ENCODE measurements at regions not wholly inside any gene's neighbourhood (a gene's known extent, or its start where the extent isn't known, plus 50 kb on each side); places are given as distances from the start of the nearest gene placed in this dataset.

DNA sequence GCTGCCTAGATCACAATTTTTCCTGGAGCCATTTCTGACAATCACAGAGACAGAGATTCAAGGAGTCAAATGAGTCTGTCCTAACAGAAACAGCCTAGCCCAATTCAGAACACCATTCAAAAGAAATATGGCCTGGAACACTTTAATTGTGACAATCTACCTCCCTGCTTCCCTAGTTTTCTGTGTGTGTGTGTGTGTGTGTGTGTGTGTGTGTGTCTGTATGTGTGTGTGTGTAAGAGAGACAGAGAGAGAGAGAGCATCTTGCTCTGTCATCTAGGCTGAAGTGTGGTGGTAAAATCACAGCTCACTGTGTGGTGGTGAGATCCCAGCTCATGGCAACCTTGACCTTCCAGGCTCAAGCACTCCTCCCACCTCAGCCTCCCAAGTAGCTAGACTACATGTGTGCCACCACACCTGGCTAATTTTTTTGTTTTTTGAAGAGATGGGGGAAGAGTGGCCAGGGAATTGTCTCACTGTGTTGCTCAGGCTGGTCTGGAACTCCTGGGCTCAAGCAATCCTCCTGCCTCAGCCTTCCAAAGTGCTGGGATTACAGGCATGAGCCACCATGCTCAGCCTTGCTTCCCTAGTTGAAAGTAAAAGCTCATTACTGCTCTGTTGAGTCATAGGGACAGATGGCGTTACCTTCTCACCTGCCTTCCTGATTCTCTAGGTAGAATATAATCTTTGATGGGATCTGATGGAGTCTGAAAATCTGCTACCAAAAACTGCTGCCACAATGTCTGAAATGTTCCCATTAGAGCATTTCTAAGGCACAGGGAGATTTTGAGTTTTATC, 89.6 kb upstream of the BEND6 start:
- DNase-seq (ENCODE audit: low read depth in 2 of 3, low spot score in 2 of 3): no peak

DNA sequence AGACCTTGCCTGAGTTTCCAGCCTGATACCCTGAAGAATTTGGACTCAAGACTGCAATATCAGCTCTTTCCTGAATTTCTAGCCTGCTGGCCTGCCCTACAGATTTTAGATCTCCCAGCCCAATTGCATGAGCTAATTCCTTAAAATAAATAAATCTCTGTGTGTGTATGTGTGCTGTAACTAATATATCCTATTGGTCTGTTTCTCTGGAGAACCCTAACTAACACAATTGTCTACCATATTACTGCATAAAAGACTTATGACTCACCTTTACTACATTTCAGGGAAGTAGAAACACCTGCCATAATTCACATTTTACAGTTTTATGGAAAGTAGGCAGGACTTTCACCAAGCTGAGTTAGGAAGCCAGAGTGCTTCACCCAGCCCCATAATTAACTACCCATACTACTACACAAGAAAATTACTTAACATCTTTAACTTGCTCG, 90.7 kb upstream of the BEND6 start:
- DNase-seq (ENCODE audit: low read depth in 2 of 3, low spot score in 2 of 3): no peak

DNA sequence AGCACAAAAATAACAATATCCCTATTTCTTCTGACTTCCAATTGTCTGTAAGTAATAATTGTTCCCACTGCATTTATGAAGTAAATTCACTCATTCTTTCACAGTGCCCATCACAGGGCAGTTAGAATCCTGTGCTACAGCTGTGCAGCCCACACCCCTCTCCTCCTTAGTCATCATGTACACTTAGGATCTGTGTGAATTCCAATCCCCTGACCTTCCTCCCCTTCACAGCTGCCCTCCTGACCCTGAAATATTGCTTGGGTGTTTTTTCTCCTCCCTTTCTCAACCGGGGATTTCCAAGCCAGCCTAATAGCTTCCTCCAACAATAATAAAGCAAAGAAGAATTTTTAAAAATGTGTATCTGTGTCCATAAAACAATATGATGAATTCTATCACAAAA, 91.5 kb upstream of the BEND6 start:
- DNase-seq (ENCODE audit: low read depth in 2 of 3, low spot score in 2 of 3): no peak

DNA sequence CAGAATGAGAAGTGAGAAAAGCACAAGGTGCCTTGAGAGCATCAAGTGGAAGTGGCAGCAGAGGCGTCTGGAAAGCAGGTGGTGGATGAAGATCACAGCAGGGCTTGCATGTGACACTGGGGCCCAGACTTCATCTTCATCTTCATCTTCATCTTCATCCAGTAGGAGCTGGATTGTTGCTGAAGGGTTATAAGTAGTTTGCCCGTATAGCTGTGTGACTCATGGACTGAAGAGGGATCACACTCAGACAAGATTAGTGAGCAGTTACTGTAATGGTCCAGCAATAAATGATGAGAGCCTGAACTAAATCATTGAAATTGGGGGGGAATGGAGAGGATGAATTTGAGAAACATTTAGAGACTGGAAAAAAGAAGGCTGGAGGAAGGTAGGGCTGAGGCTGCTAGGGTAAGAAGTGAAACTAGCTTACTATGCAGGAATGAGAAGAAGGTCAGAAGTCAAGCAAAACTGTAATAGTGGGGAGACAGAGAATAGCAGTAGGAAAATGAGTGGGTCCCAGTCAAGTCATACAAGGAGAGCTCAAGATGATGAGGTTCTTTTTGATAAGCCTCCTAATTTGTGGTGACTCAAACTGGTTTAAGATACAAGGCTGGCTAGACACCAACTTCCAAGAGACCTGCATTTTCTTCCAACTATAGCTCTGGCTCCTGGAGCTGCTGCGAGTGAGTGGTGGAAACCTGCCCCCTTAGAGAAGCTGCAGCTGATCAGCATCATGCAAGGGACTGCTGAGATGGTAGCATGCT, 92.3 kb upstream of the BEND6 start:
- no peak for DNase-seq (ENCODE audit: low read depth in 2 of 3, low spot score in 2 of 3)

DNA sequence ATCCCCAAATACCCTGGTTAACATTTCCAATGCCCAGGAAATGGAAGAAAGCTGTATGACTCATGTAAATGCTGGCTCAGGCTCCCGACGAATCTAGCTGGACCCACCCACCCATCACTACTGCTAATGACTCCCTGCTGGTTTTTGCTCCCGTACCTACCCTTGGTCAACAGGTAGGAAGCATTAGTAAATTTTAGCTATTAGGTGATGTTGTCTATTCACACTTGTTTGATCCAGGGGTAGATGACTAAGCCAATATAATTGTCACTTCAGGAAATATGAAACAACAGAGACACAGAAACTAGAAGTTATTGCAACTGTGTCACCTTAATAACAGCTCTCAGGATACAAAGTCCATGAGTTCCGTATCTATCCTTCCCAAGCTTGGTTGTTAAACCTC, 94.4 kb upstream of the BEND6 start:
- DNase-seq (ENCODE audit: low read depth in 2 of 3, low spot score in 2 of 3): no peak

DNA sequence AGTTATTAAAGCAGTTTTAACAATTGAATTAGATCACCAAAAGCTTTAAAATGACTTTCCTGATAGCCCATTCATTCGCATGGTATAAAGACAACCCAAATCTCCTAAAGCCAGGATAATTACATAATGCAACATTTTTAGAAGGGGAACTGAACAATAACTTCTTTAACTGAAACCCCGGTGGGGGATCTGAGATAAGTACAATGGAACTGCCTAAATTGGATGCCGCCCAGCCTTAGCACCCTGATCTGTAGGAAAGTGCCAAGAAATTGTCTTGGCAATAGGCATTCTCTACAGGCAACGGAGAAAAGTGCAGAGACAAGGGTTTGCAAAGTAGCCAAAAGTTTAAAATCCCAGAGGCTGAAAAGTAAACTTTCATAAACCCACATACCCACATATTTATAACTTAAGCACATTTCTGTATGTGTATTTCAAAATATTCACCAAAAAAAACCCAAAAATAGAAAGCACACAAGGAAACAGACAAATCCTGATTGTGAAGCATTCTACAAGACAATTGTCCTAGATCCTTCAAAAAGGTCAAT, 98.8 kb upstream of the BEND6 start:
- DNase-seq (ENCODE audit: low read depth in 2 of 3, low spot score in 2 of 3): peak in 1 of 3 donors; percentile 12

DNA sequence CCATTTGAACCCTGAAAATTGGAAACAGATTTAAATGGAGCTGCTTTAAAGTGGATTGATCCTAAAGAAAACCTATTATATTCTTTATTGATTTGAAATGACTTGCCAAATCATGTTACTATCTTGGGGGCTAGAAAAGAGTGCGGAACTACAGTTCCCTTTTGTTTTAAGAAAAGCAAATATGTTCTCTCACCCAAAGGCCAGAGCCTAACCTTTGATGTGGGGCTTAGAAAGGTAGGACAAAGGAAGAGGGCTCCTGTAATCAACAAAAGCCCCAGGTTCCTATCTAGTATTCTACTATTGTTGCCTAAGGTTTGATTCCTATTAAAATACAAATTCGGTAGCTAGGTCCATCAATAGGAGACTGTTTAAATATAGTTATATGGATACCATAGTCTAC, 100.8 kb upstream of the BEND6 start:
- no peak for DNase-seq (ENCODE audit: low read depth in 2 of 3, low spot score in 2 of 3)

DNA sequence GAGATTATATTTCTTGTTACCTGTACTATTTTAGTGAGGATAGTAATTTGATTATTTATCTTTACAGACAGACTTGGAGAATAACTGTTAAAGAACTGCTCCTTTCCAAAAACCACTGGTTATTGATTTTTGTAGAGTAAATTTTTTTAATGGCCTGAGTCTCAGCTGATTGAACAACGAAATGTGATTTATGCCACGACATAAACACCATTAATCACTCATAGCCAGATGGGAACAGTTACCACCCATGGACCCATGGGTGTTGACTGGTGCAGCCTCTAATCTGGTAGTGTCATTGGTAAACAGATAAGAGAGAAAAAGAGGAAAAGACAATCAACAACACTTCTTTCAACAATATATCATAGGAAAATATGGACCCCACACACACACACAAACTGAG, 101.4 kb upstream of the BEND6 start:
- DNase-seq (ENCODE audit: low read depth in 2 of 3, low spot score in 2 of 3): no peak

DNA sequence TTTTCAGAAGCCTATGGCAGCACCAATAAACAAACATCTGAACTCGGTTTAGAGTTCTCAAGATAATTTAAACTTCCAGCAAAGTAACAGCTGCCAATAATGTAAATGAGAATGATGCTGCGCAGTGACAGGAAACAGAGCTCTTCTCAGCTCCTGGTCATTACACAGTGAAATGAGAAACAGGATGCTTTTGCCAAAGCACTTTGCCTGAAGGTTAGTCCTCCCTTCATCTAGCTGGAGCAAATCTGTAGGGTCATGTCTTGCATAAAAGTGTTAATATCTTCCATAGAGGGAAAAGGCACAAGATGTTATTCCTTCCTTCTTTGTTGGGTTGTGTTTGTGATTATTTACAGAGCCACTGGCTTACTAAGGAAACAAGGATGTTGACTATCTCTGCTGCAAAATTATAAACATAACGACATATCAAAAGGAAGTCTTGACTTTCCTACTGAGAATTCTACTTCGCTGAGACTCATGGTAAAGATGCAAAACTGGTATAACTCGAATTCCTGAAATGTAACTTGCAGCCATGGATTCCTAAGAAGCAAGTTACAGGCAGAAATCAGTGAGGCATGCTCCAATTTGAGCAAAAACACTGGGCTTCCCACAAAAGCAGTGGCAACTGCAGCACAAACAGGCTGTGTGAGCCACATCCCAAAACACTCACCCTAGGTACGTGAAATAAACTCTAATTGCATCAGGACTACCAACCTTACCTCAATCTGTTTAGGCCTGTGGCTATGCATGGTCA, 102.5 kb upstream of the BEND6 start:
- DNase-seq (ENCODE audit: low read depth in 2 of 3, low spot score in 2 of 3): no peak

DNA sequence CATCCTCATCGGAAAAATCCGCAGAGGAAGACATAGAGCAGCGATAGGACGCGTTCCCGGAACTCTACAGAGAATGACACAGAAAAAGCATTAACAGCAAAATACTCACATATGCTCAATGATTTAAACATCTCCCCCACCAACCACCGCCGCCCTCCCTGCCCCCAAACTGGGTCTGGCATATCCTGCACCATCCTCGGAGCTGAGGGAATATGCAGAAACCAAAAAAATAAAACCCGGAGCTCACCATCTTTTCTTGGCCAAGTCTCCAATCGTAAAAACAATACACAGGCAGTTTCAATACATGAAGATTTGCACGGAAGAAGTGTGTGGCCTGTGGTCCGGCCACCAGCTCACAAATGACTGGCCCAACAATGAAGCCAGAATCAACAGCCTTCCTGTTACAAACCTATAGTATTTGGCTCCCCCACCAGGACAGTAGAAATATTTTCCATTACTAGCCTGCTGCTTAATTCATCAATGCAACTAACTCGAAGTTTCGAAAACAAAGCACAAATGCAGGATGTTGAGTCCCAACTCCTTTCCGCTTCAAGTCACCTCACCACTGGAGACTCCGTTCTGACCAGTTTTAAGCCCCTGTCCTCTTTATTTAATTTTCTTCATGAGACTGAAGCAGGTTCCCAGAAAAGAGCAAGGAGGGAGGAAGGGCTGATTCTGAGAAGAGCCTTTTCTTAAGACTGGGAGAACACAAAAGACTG, 103.2 kb upstream of the BEND6 start:
- peak in 2 of 3 donors; percentile 78 to 82 for DNase-seq (ENCODE audit: low read depth in 2 of 3, low spot score in 2 of 3)

DNA sequence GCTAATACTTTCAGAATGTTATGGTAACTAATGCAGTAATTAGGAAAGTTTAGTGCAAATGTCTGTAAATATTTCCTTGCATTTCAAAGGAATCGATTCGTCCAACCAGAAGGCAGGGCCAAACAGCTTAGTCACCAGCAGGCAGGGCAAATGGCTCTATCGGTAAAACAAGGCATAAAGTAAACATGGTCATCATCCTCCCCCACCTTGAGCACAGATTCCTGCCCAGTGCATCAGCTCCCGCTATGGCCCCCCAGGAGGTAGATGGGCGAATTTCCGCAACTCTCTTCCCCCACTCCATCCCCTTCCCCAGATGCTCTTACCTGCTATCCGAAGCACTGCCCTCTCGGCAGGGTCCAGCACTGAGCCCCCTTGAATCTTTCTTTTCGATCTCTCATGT, 103.8 kb upstream of the BEND6 start:
- DNase-seq (ENCODE audit: low read depth in 2 of 3, low spot score in 2 of 3): no peak

DNA sequence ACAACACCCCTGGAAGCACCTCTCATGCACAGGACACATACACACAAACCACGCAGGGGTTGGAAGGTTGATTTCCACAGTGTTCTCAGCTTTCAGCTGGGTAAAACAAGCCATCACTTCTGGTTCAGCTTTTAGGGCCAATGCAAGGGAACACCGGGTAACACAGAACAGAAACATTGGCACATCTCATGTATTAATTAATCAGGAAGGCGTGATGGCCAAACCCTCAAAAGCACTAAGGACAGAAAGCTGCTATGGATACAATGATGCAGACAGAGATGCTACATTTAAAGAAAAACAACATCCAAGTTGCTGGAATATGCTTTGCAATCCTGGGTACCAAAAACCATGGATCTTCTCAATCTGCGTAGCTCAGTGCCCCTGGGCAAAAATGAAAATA, 104.3 kb upstream of the BEND6 start:
- DNase-seq (ENCODE audit: low read depth in 2 of 3, low spot score in 2 of 3): no peak

DNA sequence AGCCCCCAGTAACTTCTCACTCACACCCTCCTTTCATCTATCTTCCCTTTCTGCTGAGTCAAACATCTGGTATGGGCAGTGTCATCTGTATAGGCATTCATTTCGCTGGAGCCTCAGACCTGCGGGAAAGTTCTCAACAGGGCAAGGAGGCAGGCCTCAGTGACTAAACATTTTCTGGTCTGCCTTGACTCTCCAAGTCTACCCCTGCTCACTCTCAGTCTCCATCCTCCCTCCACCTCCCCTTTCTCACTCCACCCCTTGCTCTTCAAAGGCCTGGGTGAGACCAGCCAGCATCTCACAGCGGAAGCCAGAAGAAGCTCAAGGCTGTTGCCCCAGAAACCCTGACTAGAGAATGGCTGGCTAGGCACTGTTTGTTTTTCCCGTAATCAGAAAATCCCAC, 105.0 kb upstream of the BEND6 start:
- DNase-seq (ENCODE audit: low read depth in 2 of 3, low spot score in 2 of 3): no peak

DNA sequence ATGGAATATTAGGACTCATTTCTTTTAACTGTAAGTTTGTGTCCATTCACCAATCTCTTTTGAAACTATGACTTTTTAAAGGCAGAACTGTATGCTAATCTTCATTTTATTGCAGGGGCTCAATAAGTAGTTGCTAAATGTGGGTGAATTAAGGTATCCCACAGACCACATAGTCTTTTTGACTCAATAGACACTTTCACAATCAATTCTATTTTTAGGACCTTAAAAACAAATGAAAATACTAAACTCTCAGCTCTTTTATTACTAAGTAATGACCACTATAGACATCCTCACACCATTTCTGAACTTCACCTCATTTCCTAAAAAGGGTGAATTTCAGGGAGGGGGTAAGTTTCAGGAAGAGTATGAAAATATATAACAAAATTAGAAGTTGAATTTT, 106.8 kb upstream of the BEND6 start:
- no peak for DNase-seq (ENCODE audit: low read depth in 2 of 3, low spot score in 2 of 3)

DNA sequence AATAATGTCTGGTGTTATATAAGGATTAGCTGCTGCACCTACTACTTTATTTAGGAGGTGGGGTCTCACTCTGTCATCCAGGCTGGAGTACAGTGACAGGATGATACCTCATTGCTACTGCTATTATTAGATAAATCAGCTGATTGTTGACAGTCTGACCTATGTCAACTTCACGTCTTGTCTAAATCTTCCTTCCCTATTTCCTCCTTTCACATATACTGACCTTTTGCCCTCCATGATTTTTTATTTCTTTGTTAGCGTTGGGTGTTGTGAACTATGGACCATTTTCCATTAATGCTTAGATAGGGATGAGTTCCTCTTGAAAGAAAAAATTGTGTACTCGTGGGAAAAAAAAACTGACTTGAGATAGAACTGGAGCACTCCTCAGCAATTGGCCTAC, 109.9 kb upstream of the BEND6 start:
- no peak for DNase-seq (ENCODE audit: low read depth in 2 of 3, low spot score in 2 of 3)

DNA sequence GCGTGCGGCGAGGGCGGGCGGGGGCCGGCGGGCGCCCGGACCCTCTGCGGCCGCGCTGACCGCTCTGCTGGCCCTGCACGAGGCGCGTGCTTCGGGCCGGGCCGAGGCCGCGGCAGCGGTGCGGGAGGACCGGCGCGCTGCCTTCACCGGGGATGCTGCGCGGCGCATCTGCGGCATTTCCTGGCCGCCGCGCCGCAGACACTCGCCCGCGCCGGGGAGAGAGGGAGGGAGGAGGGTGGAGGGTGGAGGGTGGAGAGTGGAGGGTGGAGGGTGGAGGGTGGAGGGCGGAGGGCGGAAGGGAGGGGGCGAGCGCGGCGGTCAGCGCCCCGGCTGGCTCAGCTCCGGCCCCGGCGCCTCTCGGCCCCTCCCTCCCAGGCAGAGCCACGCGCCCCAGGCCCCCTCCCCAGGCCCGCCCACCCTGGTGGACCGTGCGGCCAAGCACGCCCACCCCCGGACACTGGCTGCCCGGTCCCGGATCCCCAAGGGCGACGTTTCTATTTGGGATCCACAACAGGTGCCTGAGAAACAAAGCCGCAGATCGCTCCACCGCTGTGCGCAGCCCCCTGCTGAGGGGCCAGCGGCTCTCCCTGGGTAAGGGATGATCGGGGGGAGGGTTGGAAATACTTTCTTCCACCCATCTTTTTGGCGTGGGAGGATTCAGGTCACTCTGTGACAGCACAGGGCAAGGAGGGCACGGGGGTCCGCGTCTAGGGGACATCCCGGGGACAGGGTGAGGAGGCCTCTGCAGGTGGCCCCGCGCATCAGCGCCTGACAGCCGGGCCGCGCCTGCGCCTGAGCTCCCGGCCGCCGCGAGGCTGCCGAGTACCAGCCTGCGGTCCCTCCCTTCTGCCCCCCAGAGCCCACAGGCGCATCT, 111.2 kb upstream of the BEND6 start:
- peak; percentile 16 to 89 (median 89) for DNase-seq (ENCODE audit: low read depth in 2 of 3, low spot score in 2 of 3)

DNA sequence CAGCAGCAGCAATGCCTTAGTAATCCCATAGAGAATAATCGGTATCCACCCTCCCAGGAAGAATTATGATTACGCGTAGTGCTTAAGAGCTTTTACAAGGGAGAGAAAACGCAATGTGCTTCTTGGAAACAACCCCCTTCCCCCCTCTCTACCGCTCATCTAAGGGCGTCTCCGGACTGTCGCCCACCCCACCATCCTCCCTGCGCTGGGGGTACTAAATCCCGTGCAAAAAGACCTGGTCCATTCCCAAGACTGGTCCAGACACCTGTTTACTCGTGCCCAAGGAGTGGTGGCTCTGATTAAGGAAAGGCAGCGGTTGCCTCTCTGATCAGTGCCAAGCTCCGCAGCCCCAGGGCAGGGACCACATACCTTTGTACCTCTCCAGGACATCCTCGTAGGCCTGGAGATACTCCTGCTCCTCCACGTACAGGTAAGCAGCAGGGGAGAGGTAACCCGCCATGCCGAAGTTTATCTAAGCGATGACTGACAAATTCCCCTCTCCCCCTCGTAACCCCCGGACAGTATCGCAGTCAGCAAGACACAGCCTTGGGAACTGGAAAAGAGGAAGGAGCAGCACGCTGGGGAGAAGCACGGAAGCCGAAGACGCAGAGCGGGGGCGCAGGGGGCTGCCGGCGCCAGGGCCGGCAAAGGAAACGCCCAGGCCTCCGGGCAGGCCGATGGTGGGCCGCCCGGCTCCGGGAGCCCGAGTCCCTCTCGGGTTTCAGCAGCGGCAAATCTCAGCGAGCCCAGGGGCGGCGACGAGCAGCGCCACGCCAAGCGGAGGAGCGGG, 112.0 kb upstream of the BEND6 start:
- peak in 2 of 3 donors; percentile 61 to 62 for DNase-seq (ENCODE audit: low read depth in 2 of 3, low spot score in 2 of 3)

DNA sequence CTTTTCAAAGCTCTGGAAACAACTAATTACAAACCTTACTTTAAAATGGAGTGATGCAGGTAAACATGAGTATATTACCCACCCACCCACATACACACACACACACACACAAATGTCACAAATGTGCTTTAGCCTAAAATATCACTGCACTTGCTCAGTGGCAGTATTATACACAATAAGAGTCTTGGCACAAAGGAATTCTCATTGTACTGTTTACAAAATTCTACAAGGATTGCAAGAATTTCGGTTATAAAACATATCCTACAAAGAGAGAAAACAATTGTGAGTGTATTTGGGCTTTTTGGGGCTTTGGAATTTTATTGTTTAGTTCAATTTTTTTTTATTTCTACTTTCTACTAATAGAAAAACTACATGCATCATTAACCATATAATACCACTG, 113.2 kb upstream of the BEND6 start:
- no peak for DNase-seq (ENCODE audit: low read depth in 2 of 3, low spot score in 2 of 3)

DNA sequence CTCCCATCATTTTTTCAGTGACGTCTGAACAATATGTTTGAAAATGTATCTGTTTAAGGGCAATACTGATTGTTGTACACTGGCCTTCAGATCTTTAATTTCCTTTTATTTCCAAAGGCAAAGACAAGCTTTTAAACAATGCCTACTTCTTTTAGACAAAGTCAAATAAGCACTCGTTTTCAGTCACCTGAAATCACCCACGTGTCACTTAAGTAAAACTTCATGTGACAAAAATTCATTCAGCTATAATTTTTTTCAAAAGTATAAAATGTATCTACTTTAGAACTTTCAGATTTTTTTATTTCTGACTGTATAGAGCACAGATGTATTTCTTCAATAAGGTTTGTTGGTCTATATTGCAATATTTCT, 113.5 kb upstream of the BEND6 start:
- DNase-seq (ENCODE audit: low read depth in 2 of 3, low spot score in 2 of 3): no peak
